Stomach (tissue), 4 donors: ENCODE measurements at regions not wholly inside any gene's neighbourhood (a gene's known extent, or its start where the extent isn't known, plus 50 kb on each side); places are given as distances from the start of the nearest gene placed in this dataset.

Experiments
- EP300 ChIP-seq: sonication (generic); formaldehyde crosslinking; IDR thresholded peaks from one replicate; pipeline ENCODE4 v1.6.1; 2017; ENCODE audit warnings: antibody characterized with exemption
- POLR2A ChIP-seq, 4 donors: fragments of 450-650 bp; IDR thresholded peaks; one replicate each; pipeline ENCODE4 v1.6.1; 2016; ENCODE audit warnings: antibody characterized with exemption in 4 of 4, control low read depth in 2 of 4, mild to moderate bottlenecking in 1 of 4, moderate library complexity in 1 of 4
- TF ChIP-seq, protein P1 (sequence below), 7 experiments: fragments of 450-650 bp in 4 of 7; fragments of 200-600 bp in 3 of 7; sonication (generic) in 3 of 7; IDR thresholded peaks; one replicate each; pipeline ENCODE4 v1.5.1; 2016 to 2019; ENCODE audit warnings: antibody characterized with exemption in 7 of 7, control low read depth in 2 of 7, mild to moderate bottlenecking in 1 of 7

DNA sequence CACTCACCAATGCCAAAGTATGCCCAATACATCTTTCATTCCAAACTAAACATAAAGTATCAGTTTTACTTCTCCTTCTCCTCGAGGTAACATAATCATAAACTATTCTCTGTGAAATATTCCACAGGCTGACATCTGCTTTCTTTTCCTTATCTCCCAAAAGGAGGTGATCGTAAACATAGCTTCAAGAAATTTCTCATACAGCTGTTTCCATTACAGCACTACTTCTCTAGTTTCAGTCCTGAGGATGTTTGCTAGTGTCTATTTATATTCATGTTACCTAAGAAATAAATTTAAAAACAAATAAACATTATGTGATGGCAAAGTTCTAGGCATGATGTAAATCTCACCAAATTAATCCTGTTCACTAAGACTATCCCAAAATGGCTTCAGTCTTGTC is 90.1 kb upstream of the CPSF6 start:
- TF ChIP-seq, protein P1, sequence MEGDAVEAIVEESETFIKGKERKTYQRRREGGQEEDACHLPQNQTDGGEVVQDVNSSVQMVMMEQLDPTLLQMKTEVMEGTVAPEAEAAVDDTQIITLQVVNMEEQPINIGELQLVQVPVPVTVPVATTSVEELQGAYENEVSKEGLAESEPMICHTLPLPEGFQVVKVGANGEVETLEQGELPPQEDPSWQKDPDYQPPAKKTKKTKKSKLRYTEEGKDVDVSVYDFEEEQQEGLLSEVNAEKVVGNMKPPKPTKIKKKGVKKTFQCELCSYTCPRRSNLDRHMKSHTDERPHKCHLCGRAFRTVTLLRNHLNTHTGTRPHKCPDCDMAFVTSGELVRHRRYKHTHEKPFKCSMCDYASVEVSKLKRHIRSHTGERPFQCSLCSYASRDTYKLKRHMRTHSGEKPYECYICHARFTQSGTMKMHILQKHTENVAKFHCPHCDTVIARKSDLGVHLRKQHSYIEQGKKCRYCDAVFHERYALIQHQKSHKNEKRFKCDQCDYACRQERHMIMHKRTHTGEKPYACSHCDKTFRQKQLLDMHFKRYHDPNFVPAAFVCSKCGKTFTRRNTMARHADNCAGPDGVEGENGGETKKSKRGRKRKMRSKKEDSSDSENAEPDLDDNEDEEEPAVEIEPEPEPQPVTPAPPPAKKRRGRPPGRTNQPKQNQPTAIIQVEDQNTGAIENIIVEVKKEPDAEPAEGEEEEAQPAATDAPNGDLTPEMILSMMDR (IDR thresholded peaks at IDR 0.05) = no peak
- TF ChIP-seq POLR2A (IDR thresholded peaks at IDR 0.05) (no peak), EP300 (no peak)
